Stimulated activated naive CD8-positive, alpha-beta T cell treated with anti-CD3 and anti-CD28 coated beads, Interleukin-15, Interleukin-2, amounts not matched to agents 100 U/mL and 50 U/mL, for 24 hours (primary cell): ENCODE measurements at regions not wholly inside any gene's neighbourhood (a gene's known extent, or its start where the extent isn't known, plus 50 kb on each side); places are given as distances from the start of the nearest gene placed in this dataset.

Source experiments
- ATAC-seq: fragments of 150-1000 bp; cut with Tn5 transposase; one replicate; pipeline ENCODE4 v1.10.0; 2021
- DNase-seq: peaks from one replicate; pipeline ENCODE4 v3.0.0; 2021

GRCh38 chr11:88404932-88405710, 67.6 kb upstream of the CTSC start:
- no peak for ATAC-seq
- no peak for DNase-seq

- DNase-seq (no peak), ATAC-seq (no peak)
Measured at GRCh38 chr11:88404391-88404790, 66.9 kb upstream of the CTSC start.

GRCh38 chr11:88402784-88403183, 65.2 kb upstream of the CTSC start:
- ATAC-seq (no peak), DNase-seq (no peak)

GRCh38 chr11:88402192-88402715, 64.7 kb upstream of the CTSC start:
- no peak for DNase-seq
- ATAC-seq = no peak

GRCh38 chr11:88398791-88399570, 61.4 kb upstream of the CTSC start:
- DNase-seq (no peak), ATAC-seq (no peak)

GRCh38 chr11:88398372-88398771, 60.8 kb upstream of the CTSC start:
- no peak for DNase-seq
- peak; percentile 87 for ATAC-seq

- ATAC-seq (no peak), DNase-seq (no peak)
Measured at GRCh38 chr11:88390254-88390653, 52.7 kb upstream of the CTSC start.

- no peak for DNase-seq
- no peak for ATAC-seq
Measured at GRCh38 chr11:88387957-88388356, 50.4 kb upstream of the CTSC start.
